Body of pancreas (tissue), 4 donors: ENCODE measurements at regions not wholly inside any gene's neighbourhood (a gene's known extent, or its start where the extent isn't known, plus 50 kb on each side); places are given as distances from the start of the nearest gene placed in this dataset.

Experiments
- CTCF ChIP-seq, 7 experiments: fragments of 450-650 bp in 4 of 7; fragments of 200-600 bp in 3 of 7; sonication (generic) in 3 of 7; IDR thresholded peaks; one replicate each; pipeline ENCODE4 v1.5.1; 2016 to 2019; ENCODE audit warnings: antibody characterized with exemption in 7 of 7
- POLR2A ChIP-seq, 3 donors: fragments of 450-650 bp; IDR thresholded peaks; one replicate each; pipeline ENCODE4 v1.6.1; 2016; ENCODE audit warnings: antibody characterized with exemption in 3 of 3, mild to moderate bottlenecking in 2 of 3

- TF ChIP-seq CTCF (IDR thresholded peaks at IDR 0.05) (no peak), POLR2A (IDR thresholded peaks at IDR 0.05) (no peak)
Observed at GRCh38 chr10:8319704-8320103, 265.2 kb downstream of the GATA3 start.
